SK-N-SH treated with all-trans-retinoic acid at 6 μM for 48 hours (cell line): ENCODE measurements at regions not wholly inside any gene's neighbourhood (a gene's known extent, or its start where the extent isn't known, plus 50 kb on each side); places are given as distances from the start of the nearest gene placed in this dataset.

Source experiments
- CREB5 ChIP-seq: fragments of 250-450 bp; sonication (Bioruptor Pico); IDR thresholded peaks from 2 replicates; pipeline ENCODE4 v1.5.1; 2020; ENCODE audit warnings: low read depth, mild to moderate bottlenecking, moderate library complexity
- CSDC2 ChIP-seq: fragments of 250-450 bp; sonication (Bioruptor Pico); IDR thresholded peaks from 2 replicates; pipeline ENCODE4 v1.5.0; 2020; ENCODE audit warnings: mild to moderate bottlenecking, moderate library complexity
- ISL1 ChIP-seq: fragments of 250-450 bp; sonication (Bioruptor Pico); IDR thresholded peaks from 2 replicates; pipeline ENCODE4 v2.1.2; 2022; ENCODE audit warnings: mild to moderate bottlenecking, moderate library complexity
- SNAI2 ChIP-seq: fragments of 250-450 bp; sonication (Bioruptor Pico); IDR thresholded peaks from 2 replicates; pipeline ENCODE4 v1.5.0; 2020; ENCODE audit warnings: mild to moderate bottlenecking, moderate library complexity
- TOX ChIP-seq: fragments of 250-450 bp; sonication (Bioruptor Pico); IDR thresholded peaks from 2 replicates; pipeline ENCODE4 v1.8.0; 2021; ENCODE audit warnings: mild to moderate bottlenecking, moderate library complexity, borderline replicate concordance
- ZC3H10 ChIP-seq: fragments of 250-450 bp; sonication (Bioruptor Pico); IDR thresholded peaks from 2 replicates; pipeline ENCODE4 v1.5.1; 2021; ENCODE audit warnings: mild to moderate bottlenecking, moderate library complexity
- ZNF70 ChIP-seq: fragments of 450-650 bp; formaldehyde crosslinking; IDR thresholded peaks from 2 replicates; pipeline ENCODE4 v1.5.0; 2020; ENCODE audit warnings: mild to moderate bottlenecking, moderate library complexity
- ZNF8 ChIP-seq: fragments of 450-650 bp; formaldehyde crosslinking; IDR thresholded peaks from 2 replicates; pipeline ENCODE4 v1.5.0; 2020; ENCODE audit warnings: mild to moderate bottlenecking, moderate library complexity
- TF ChIP-seq, protein P1 (sequence below): fragments of 250-450 bp; sonication (Bioruptor Pico); IDR thresholded peaks from 2 replicates; pipeline ENCODE4 v1.8.0; 2020; ENCODE audit warnings: mild to moderate bottlenecking, moderate library complexity, borderline replicate concordance
- TF ChIP-seq, protein P2 (sequence below): fragments of 250-450 bp; sonication (Bioruptor Pico); IDR thresholded peaks from 2 replicates; pipeline ENCODE4 v1.5.1; 2021; ENCODE audit warnings: mild to moderate bottlenecking, moderate library complexity

DNA sequence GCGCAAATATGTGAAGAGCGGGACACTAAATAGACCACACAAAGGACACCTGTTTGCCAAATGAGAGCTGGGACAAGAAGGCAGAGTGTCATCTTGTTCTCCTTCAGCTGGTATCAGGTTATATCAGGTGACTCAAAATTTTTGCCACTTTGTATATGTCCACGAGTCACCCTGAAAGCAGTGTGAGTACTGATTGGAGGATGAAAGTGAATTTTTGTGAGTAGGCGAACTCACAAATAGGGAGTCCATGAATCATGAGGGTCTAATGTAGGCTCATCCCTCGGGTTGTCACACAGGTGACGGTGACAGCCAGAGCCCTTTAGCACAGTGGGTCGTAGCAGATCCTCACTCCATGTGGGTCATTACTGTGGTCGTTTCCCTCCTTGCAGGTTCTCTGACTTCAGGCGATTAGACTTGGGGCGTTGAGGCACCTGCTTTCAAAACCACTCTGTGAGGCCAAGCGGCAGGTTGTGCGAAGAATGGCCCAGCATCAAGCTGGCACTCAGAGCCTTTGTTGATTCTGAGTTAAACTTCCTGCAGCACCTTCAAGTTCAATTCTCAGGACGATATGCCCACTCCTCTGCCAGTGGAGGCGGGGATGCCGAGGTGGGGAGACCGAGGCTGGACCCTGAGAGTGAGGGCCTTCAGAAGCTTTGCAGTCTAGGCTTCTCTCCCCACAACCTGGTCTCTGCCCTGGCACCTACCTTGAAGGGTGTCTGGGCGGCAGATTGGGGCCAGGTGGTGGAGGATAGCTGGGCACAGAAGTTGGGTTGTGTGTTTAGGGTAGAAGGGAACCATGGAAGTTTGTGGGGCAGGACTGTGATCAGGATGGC is 173.8 kb downstream of the SMAD6 start:
- TF ChIP-seq ISL1 (no peak), SNAI2 (CRISPR knock-in tag) (no peak), CREB5 (CRISPR knock-in tag) (no peak), ZNF70 (CRISPR knock-in tag) (no peak), ZNF8 (CRISPR knock-in tag) (no peak), TOX (no peak), ZC3H10 (CRISPR knock-in tag) (no peak), CSDC2 (CRISPR knock-in tag) (no peak)
- TF ChIP-seq, protein P1, sequence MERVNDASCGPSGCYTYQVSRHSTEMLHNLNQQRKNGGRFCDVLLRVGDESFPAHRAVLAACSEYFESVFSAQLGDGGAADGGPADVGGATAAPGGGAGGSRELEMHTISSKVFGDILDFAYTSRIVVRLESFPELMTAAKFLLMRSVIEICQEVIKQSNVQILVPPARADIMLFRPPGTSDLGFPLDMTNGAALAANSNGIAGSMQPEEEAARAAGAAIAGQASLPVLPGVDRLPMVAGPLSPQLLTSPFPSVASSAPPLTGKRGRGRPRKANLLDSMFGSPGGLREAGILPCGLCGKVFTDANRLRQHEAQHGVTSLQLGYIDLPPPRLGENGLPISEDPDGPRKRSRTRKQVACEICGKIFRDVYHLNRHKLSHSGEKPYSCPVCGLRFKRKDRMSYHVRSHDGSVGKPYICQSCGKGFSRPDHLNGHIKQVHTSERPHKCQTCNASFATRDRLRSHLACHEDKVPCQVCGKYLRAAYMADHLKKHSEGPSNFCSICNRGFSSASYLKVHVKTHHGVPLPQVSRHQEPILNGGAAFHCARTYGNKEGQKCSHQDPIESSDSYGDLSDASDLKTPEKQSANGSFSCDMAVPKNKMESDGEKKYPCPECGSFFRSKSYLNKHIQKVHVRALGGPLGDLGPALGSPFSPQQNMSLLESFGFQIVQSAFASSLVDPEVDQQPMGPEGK = no peak
- TF ChIP-seq, protein P2, sequence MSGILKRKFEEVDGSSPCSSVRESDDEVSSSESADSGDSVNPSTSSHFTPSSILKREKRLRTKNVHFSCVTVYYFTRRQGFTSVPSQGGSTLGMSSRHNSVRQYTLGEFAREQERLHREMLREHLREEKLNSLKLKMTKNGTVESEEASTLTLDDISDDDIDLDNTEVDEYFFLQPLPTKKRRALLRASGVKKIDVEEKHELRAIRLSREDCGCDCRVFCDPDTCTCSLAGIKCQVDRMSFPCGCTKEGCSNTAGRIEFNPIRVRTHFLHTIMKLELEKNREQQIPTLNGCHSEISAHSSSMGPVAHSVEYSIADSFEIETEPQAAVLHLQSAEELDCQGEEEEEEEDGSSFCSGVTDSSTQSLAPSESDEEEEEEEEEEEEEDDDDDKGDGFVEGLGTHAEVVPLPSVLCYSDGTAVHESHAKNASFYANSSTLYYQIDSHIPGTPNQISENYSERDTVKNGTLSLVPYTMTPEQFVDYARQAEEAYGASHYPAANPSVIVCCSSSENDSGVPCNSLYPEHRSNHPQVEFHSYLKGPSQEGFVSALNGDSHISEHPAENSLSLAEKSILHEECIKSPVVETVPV (CRISPR knock-in tag) = no peak
